Uterus (tissue), 3 donors: ENCODE measurements at regions not wholly inside any gene's neighbourhood (a gene's known extent, or its start where the extent isn't known, plus 50 kb on each side); places are given as distances from the start of the nearest gene placed in this dataset.

Experiments used
- DNase-seq, 2 donors: peaks; one replicate each; pipeline ENCODE4 v3.0.0-alpha.2; 2019 to 2020
- H3K27ac ChIP-seq, 2 donors: fragments of 200-600 bp; sonication (generic); 1 replicate in 1 of 2; 2 replicates in 1 of 2; pipeline ENCODE4 v1.5.1; 2016 to 2018
- H3K27me3 ChIP-seq, 2 donors: fragments of 200-600 bp; sonication (generic); one replicate each; pipeline ENCODE4 v1.5.1; 2018 to 2019; ENCODE audit warnings: control low read depth in 1 of 2
- H3K36me3 ChIP-seq, 2 donors: fragments of 200-600 bp; sonication (generic); one replicate each; pipeline ENCODE4 v1.5.1; 2019; ENCODE audit warnings: control low read depth in 1 of 2
- H3K4me1 ChIP-seq, 2 donors: fragments of 200-600 bp; sonication (generic); one replicate each; pipeline ENCODE4 v1.5.1; 2018 to 2019; ENCODE audit warnings: control low read depth in 1 of 2
- H3K4me3 ChIP-seq, 2 donors: fragments of 200-600 bp; sonication (generic); 1 replicate in 1 of 2; 2 replicates in 1 of 2; pipeline ENCODE4 v1.5.1; 2018 to 2019; ENCODE audit warnings: mild to moderate bottlenecking in 1 of 2
- H3K9me3 ChIP-seq, 2 donors: fragments of 200-600 bp; sonication (generic); one replicate each; pipeline ENCODE4 v1.5.1; 2019; ENCODE audit warnings: control low read depth in 1 of 2
- POLR2A ChIP-seq, 2 donors: fragments of 450-650 bp; IDR thresholded peaks; one replicate each; pipeline ENCODE4 v1.6.1; 2016; ENCODE audit warnings: antibody characterized with exemption in 2 of 2, mild to moderate bottlenecking in 1 of 2, moderate library complexity in 1 of 2
- intact Hi-C: fragments of 100-400 bp; cut with DNase I; formaldehyde crosslinking; loops from one replicate; pipeline ENCODE4 v1.15.1; 2023; ENCODE audit warnings: low total_unique reads
- TF ChIP-seq, protein P1 (sequence below), 4 experiments: fragments of 200-600 bp in 2 of 4; fragments of 450-650 bp in 2 of 4; sonication (generic) in 2 of 4; IDR thresholded peaks; one replicate each; pipeline ENCODE4 v1.5.1; 2016 to 2019; ENCODE audit warnings: antibody characterized with exemption in 4 of 4, mild to moderate bottlenecking in 2 of 4, moderate library complexity in 1 of 4
- donor health status: DM: yes; HTN: yes; CAD: no.

DNA sequence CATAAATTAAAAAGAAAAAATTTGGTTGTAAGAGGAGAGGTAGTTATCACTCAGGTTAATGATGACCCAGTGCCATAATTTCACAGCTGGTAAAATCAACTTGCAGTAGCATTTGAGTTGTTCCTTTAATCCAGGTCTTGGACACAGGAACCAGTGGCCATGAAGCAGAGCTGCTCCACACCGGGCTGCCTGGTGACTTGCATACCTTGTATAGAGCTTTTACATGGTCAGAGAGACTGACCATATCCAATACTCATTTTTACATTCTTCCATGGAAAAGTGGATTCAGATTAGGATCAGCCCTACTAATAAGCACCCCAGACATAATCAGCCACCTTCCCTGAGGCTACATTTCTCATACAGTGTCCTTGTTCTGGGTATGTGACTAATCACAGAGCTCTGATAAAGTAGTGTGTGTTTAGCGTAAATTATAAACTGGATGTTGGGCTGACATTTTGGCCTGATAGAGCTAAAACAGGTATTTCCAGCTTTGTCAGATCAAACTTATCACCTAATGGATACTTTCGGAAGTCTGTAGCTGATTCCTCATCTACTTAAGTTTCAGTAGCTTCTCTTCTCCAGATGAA lies 77.0 kb upstream of the ZSWIM6 start:
- no peak overlapping the region for H3K27ac ChIP-seq
- H3K9me3 ChIP-seq: no peaks in the 10 kb centered on the region
- H3K4me3 ChIP-seq: no peak overlapping the region
- TF ChIP-seq, protein P1, sequence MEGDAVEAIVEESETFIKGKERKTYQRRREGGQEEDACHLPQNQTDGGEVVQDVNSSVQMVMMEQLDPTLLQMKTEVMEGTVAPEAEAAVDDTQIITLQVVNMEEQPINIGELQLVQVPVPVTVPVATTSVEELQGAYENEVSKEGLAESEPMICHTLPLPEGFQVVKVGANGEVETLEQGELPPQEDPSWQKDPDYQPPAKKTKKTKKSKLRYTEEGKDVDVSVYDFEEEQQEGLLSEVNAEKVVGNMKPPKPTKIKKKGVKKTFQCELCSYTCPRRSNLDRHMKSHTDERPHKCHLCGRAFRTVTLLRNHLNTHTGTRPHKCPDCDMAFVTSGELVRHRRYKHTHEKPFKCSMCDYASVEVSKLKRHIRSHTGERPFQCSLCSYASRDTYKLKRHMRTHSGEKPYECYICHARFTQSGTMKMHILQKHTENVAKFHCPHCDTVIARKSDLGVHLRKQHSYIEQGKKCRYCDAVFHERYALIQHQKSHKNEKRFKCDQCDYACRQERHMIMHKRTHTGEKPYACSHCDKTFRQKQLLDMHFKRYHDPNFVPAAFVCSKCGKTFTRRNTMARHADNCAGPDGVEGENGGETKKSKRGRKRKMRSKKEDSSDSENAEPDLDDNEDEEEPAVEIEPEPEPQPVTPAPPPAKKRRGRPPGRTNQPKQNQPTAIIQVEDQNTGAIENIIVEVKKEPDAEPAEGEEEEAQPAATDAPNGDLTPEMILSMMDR (IDR thresholded peaks at IDR 0.05): no peak
- TF ChIP-seq POLR2A (IDR thresholded peaks at IDR 0.05): no peak
- DNase-seq: no peak
- H3K4me1 ChIP-seq: no peaks in the 10 kb centered on the region
- H3K27me3 ChIP-seq: no peaks in the 10 kb centered on the region
- intact Hi-C loops: no loop called here
- no peaks in the 10 kb centered on the region for H3K36me3 ChIP-seq

DNA sequence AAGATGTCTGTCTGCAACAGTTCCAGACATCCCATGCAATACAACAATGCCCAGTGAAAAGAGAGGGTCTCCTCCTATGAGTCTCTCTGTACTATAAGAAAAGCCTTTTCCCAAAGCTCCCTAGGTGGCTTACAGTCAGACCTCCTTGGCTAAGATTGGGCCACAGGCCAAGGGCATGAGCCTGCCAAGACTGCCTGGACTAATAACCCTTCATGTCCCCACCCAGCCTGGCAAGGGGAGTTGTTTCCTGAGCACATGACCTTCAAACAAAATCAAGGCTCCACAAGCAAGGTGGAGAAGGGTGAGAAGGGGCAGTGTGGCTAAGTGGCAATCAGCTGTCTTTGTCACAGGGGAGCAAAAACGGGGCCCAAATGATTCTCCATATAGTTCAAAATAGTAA lies 75.6 kb upstream of the ZSWIM6 start:
- Histone ChIP-seq H3K27me3 (no peaks in the 10 kb centered on the region), H3K4me1 (no peaks in the 10 kb centered on the region), H3K4me3 (no peak overlapping the region), H3K27ac (no peak overlapping the region), H3K9me3 (no peaks in the 10 kb centered on the region), H3K36me3 (no peaks in the 10 kb centered on the region)
- DNase-seq: peak in 1 of 2 donors; percentile 35
- intact Hi-C loops: no loop called here
- no peak for TF ChIP-seq POLR2A (IDR thresholded peaks at IDR 0.05)
- TF ChIP-seq, protein P1 (IDR thresholded peaks at IDR 0.05): no peak

- Histone ChIP-seq H3K9me3 (no peaks in the 10 kb centered on the region), H3K27me3 (no peaks in the 10 kb centered on the region), H3K36me3 (no peaks in the 10 kb centered on the region), H3K4me1 (no peaks in the 10 kb centered on the region), H3K4me3 (no peak overlapping the region), H3K27ac (no peak overlapping the region)
- TF ChIP-seq, protein P1 (IDR thresholded peaks at IDR 0.05): no peak
- TF ChIP-seq POLR2A (IDR thresholded peaks at IDR 0.05): no peak
- intact Hi-C loops: no loop called here
- no peak for DNase-seq
Measured at GRCh38 chr5:61257421-61257820, 74.6 kb upstream of the ZSWIM6 start.

DNA sequence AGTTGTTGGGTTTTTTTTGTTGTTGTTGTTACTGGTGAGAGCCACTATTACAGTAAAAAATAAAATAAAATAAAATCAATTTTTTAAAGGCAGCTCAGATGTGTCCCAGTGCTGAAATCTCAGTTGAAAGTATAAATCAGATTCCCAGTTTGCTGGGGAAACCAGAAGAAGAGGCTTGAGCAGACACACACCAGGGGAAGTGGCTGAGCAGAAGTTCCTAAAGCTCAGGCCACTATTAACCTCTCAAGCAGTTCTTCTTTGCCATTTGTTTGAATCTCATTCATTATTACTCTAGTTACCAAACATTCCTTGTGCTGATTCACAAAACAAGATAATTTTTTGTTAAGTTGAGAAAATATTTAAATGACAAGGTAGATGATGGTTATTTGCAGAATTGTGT lies 70.9 kb upstream of the ZSWIM6 start:
- DNase-seq: no peak
- Histone ChIP-seq H3K4me3 (no peak overlapping the region), H3K36me3 (no peaks in the 10 kb centered on the region), H3K27me3 (no peaks in the 10 kb centered on the region), H3K9me3 (no peaks in the 10 kb centered on the region), H3K4me1 (no peaks in the 10 kb centered on the region), H3K27ac (no peak overlapping the region)
- intact Hi-C loops: no loop called here
- TF ChIP-seq, protein P1 (IDR thresholded peaks at IDR 0.05): no peak
- TF ChIP-seq POLR2A (IDR thresholded peaks at IDR 0.05): no peak

GRCh38 chr5:61262080-61262479 lies 70.0 kb upstream of the ZSWIM6 start:
- H3K4me3 ChIP-seq: no peak overlapping the region
- intact Hi-C loops: no loop called here
- TF ChIP-seq POLR2A (IDR thresholded peaks at IDR 0.05): no peak
- TF ChIP-seq, protein P1 (IDR thresholded peaks at IDR 0.05): no peak

More at GRCh38 chr5:61262080-61262479, 70.0 kb upstream of the ZSWIM6 start:
- no peaks in the 10 kb centered on the region for H3K27me3 ChIP-seq
- no peaks in the 10 kb centered on the region for H3K36me3 ChIP-seq
- no peak for DNase-seq
- H3K4me1 ChIP-seq: no peaks in the 10 kb centered on the region
- no peak overlapping the region for H3K27ac ChIP-seq
- no peaks in the 10 kb centered on the region for H3K9me3 ChIP-seq
